AG04449 (cell line): ENCODE measurements at regions not wholly inside any gene's neighbourhood (a gene's known extent, or its start where the extent isn't known, plus 50 kb on each side); places are given as distances from the start of the nearest gene placed in this dataset.

Source experiments
- CTCF ChIA-PET: fragments of 350-600 bp; formaldehyde crosslinking; extraction: SDS; loops from one replicate; lab custom pipeline; 2021; ENCODE audit warnings: antibody characterized with exemption; lab: Yijun Ruan, JAX
- POLR2A ChIA-PET: fragments of 400-600, 350-600 bp; formaldehyde crosslinking; extraction: SDS; loops from one replicate; lab custom pipeline; 2020; ENCODE audit warnings: antibody characterized with exemption, inconsistent platforms; lab: Yijun Ruan, JAX
- DNase-seq: peaks from one replicate; pipeline ENCODE4 v3.0.0-alpha.2; 2010; ENCODE audit warnings: low read depth, low spot score
- H3K4me3 ChIP-seq: 2 replicates; pipeline ENCODE4 v1.5.1; 2011; ENCODE audit warnings: low read depth, mild to moderate bottlenecking, control low read depth, low read length
- TF ChIP-seq, protein P1 (sequence below): IDR thresholded peaks from one replicate; pipeline ENCODE4 v1.5.1; 2011; ENCODE audit warnings: mild to moderate bottlenecking, moderate library complexity, low read length, control low read depth, inconsistent platforms; ENCODE audit not compliant: insufficient read depth; ENCODE audit errors: missing control alignments

- POLR2A ChIA-PET: no interaction called here
- CTCF ChIA-PET: no interaction called here
- H3K4me3 ChIP-seq: no peak overlapping the region
- TF ChIP-seq, protein P1, sequence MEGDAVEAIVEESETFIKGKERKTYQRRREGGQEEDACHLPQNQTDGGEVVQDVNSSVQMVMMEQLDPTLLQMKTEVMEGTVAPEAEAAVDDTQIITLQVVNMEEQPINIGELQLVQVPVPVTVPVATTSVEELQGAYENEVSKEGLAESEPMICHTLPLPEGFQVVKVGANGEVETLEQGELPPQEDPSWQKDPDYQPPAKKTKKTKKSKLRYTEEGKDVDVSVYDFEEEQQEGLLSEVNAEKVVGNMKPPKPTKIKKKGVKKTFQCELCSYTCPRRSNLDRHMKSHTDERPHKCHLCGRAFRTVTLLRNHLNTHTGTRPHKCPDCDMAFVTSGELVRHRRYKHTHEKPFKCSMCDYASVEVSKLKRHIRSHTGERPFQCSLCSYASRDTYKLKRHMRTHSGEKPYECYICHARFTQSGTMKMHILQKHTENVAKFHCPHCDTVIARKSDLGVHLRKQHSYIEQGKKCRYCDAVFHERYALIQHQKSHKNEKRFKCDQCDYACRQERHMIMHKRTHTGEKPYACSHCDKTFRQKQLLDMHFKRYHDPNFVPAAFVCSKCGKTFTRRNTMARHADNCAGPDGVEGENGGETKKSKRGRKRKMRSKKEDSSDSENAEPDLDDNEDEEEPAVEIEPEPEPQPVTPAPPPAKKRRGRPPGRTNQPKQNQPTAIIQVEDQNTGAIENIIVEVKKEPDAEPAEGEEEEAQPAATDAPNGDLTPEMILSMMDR: no peak
- no peak for DNase-seq
Observed at GRCh38 chr5:164580155-164580554, 1074.7 kb downstream of the MAT2B start.

GRCh38 chr5:164581889-164582288 lies 1076.5 kb downstream of the MAT2B start:
- CTCF ChIA-PET: no interaction called here
- POLR2A ChIA-PET: no interaction called here
- no peak for DNase-seq
- TF ChIP-seq, protein P1: no peak
- no peak overlapping the region for H3K4me3 ChIP-seq

- no peak for DNase-seq
- CTCF ChIA-PET: no interaction called here
- POLR2A ChIA-PET: no interaction called here
- TF ChIP-seq, protein P1: no peak
- no peak overlapping the region for H3K4me3 ChIP-seq
Observed at GRCh38 chr5:164593982-164594381, 1088.6 kb downstream of the MAT2B start.

GRCh38 chr5:164597293-164597900 lies 1092.0 kb downstream of the MAT2B start:
- DNase-seq: no peak
- ChIA-PET POLR2A (no interaction called here), CTCF (no interaction called here)
- TF ChIP-seq, protein P1: no peak
- H3K4me3 ChIP-seq: no peak overlapping the region

- TF ChIP-seq, protein P1: no peak
- ChIA-PET CTCF (no interaction called here), POLR2A (no interaction called here)
- no peak for DNase-seq
- H3K4me3 ChIP-seq: no peak overlapping the region
Observed at GRCh38 chr5:164600274-164600673, 1094.9 kb downstream of the MAT2B start.

DNA sequence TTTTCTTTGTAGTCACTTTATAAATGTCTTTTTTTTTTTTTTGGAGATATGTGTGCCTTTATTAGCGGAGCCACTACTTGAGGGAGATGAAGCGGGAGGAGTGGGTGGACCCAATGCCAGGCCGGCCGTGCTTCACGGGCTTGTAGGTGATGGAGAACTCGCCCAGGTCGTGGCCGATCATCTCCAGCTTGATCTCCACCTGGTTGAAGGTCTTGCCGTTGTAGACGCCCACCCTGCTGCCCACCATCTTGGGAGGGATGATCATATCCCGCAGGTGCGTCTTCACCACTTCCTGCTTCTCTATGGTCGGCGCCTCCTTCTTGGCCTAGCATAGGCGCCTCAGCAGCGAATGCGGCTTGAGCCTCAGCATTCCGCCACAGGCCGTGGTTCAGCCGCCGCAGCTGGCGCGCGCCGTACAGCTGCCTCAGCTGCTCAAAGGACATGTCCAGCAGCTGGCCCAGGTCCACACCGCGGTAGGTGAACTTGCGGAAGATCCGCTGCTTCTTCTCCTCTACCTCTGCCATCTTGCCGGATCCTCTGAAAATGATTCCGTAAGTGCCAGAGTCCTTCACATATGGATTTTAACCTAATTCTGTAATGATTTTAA lies 1095.6 kb downstream of the MAT2B start:
- ChIA-PET CTCF (no interaction called here), POLR2A (no interaction called here)
- TF ChIP-seq, protein P1: no peak
- DNase-seq: no peak
- no peak overlapping the region for H3K4me3 ChIP-seq
